ENCODE measurements at regions not wholly inside any gene's neighbourhood (a gene's known extent, or its start where the extent isn't known, plus 50 kb on each side); places are given as distances from the start of the nearest gene placed in this dataset.

DNA sequence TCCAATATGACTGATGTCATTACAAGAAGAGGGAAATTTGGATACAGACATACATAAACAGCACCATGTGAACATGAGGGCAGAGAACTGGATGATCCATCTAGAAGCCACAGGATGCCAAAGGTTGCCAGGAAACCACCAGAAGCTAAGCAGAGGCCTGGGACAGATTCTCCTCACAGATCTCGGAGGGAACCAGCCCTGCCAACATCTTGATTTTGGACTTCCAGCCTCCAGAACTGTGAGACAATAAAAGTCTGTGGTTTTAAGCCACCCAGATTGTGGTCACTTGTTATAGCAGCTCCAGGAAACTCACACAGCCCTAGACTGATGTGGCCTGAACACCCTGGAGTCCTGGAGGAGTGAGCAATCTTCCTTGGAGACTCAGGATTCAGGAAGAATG lies 351.6 kb downstream of the EIPR1 start:
- no peaks in the 10 kb centered on the region for H4K20me1 ChIP-seq (ENCODE audit: control insufficient read depth, insufficient read depth, low read depth, low read length)
- no peak for TF ChIP-seq EZH2phosphoT487 (IDR thresholded peaks at IDR 0.05; ENCODE audit: borderline replicate concordance, low read length)
- TF ChIP-seq, protein P1, sequence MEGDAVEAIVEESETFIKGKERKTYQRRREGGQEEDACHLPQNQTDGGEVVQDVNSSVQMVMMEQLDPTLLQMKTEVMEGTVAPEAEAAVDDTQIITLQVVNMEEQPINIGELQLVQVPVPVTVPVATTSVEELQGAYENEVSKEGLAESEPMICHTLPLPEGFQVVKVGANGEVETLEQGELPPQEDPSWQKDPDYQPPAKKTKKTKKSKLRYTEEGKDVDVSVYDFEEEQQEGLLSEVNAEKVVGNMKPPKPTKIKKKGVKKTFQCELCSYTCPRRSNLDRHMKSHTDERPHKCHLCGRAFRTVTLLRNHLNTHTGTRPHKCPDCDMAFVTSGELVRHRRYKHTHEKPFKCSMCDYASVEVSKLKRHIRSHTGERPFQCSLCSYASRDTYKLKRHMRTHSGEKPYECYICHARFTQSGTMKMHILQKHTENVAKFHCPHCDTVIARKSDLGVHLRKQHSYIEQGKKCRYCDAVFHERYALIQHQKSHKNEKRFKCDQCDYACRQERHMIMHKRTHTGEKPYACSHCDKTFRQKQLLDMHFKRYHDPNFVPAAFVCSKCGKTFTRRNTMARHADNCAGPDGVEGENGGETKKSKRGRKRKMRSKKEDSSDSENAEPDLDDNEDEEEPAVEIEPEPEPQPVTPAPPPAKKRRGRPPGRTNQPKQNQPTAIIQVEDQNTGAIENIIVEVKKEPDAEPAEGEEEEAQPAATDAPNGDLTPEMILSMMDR (IDR thresholded peaks at IDR 0.05; ENCODE audit: low read depth, low read length, poor library complexity, severe bottlenecking), result no peak
- no peak overlapping the region for H3K4me2 ChIP-seq (ENCODE audit: low read length)
- H3K4me1 ChIP-seq (ENCODE audit: control insufficient read depth, low read length), result no peaks in the 10 kb centered on the region
- no peaks in the 10 kb centered on the region for H3F3A ChIP-seq (ENCODE audit: control insufficient read depth, insufficient read depth)
- no peaks in the 10 kb centered on the region for H3K36me3 ChIP-seq (ENCODE audit: control insufficient read depth, low read length)
- no peaks in the 10 kb centered on the region for H3K27me3 ChIP-seq (ENCODE audit: control insufficient read depth, low read length)
- no peak overlapping the region for H3K27ac ChIP-seq (ENCODE audit: low read depth, low read length)
- H3K79me2 ChIP-seq (ENCODE audit: control insufficient read depth, low read length), result no peaks in the 10 kb centered on the region
- H3K4me3 ChIP-seq (ENCODE audit: low read length), result no peak overlapping the region
- no peaks in the 10 kb centered on the region for H3K9me3 ChIP-seq (ENCODE audit: control insufficient read depth, insufficient read depth, low read length)
- H3K9me2 ChIP-seq (replicated peaks; ENCODE audit: control insufficient read depth, low read length), result no peaks in the 10 kb centered on the region

DNA sequence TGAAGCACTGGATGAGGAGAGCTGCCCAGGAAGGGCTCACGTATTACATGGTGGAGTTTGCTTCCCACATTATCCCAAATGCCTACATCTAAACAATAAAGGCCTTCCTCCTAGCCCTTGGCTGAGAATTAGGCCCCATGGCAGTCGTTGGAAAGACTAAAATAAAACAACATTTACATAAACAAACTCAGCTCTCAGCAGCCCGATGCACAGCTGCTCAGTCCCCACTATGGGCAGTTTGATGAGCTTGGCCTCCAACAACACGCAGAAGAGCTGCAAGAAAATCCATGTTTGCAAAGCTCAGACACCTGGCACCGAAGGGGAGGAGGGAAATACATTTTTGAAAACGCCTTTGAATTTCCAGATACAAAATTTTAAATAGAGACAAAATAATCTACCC lies 352.4 kb downstream of the EIPR1 start:
- Histone ChIP-seq H3K4me2 (ENCODE audit: low read length) (no peak overlapping the region), H3K9me3 (ENCODE audit: control insufficient read depth, insufficient read depth, low read length) (no peaks in the 10 kb centered on the region), H4K20me1 (ENCODE audit: control insufficient read depth, insufficient read depth, low read depth, low read length) (no peaks in the 10 kb centered on the region), H3K36me3 (ENCODE audit: control insufficient read depth, low read length) (no peaks in the 10 kb centered on the region), H3K27ac (ENCODE audit: low read depth, low read length) (no peak overlapping the region), H3K4me3 (ENCODE audit: low read length) (no peak overlapping the region), H3K79me2 (ENCODE audit: control insufficient read depth, low read length) (no peaks in the 10 kb centered on the region), H3K27me3 (ENCODE audit: control insufficient read depth, low read length) (no peaks in the 10 kb centered on the region), H3K9me2 (replicated peaks; ENCODE audit: control insufficient read depth, low read length) (no peaks in the 10 kb centered on the region), H3F3A (ENCODE audit: control insufficient read depth, insufficient read depth) (no peaks in the 10 kb centered on the region), H3K4me1 (ENCODE audit: control insufficient read depth, low read length) (no peaks in the 10 kb centered on the region)
- no peak for TF ChIP-seq EZH2phosphoT487 (IDR thresholded peaks at IDR 0.05; ENCODE audit: borderline replicate concordance, low read length)
- TF ChIP-seq, protein P1 (IDR thresholded peaks at IDR 0.05; ENCODE audit: low read depth, low read length, poor library complexity, severe bottlenecking), result no peak

DNA sequence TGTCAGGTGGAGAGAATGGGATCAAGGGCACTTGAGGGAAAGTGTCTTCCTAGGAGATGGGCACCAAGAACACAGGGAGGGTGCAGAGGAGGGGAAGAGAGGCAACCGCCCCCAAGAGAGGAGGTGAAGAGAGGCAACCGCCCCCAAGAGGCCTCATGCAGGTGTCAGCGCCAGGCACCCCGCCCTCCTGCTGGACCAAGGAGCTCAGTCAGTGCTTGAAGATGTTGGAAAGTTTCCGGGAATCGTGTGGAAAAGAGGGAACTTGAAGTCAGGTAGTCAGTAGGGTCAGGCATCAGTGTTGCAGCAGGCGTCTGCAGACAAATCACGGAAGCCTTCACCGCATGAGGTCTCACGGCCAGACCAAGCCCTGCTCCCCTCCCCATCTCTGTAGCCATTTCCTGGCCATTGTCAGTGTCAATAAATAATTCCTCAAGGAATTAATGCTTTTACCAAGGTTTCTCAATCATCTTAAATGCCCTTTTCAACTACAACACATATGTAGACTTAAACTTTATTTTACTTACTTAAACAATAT lies 353.1 kb downstream of the EIPR1 start:
- H3K9me3 ChIP-seq (ENCODE audit: control insufficient read depth, insufficient read depth, low read length), result no peaks in the 10 kb centered on the region
- H4K20me1 ChIP-seq (ENCODE audit: control insufficient read depth, insufficient read depth, low read depth, low read length), result no peaks in the 10 kb centered on the region
- H3K27me3 ChIP-seq (ENCODE audit: control insufficient read depth, low read length), result no peaks in the 10 kb centered on the region
- H3K4me1 ChIP-seq (ENCODE audit: control insufficient read depth, low read length), result no peaks in the 10 kb centered on the region
- H3K4me3 ChIP-seq (ENCODE audit: low read length), result no peak overlapping the region
- H3K79me2 ChIP-seq (ENCODE audit: control insufficient read depth, low read length), result no peaks in the 10 kb centered on the region
- no peaks in the 10 kb centered on the region for H3K9me2 ChIP-seq (replicated peaks; ENCODE audit: control insufficient read depth, low read length)
- H3K36me3 ChIP-seq (ENCODE audit: control insufficient read depth, low read length), result no peaks in the 10 kb centered on the region
- TF ChIP-seq, protein P1 (IDR thresholded peaks at IDR 0.05; ENCODE audit: low read depth, low read length, poor library complexity, severe bottlenecking), result no peak
- TF ChIP-seq EZH2phosphoT487 (IDR thresholded peaks at IDR 0.05; ENCODE audit: borderline replicate concordance, low read length), result no peak
- no peak overlapping the region for H3K4me2 ChIP-seq (ENCODE audit: low read length)
- H3K27ac ChIP-seq (ENCODE audit: low read depth, low read length), result no peak overlapping the region
- H3F3A ChIP-seq (ENCODE audit: control insufficient read depth, insufficient read depth), result no peaks in the 10 kb centered on the region

Data from DOHH2 (cell line).